NCI-H460 (cell line): ENCODE measurements at regions not wholly inside any gene's neighbourhood (a gene's known extent, or its start where the extent isn't known, plus 50 kb on each side); places are given as distances from the start of the nearest gene placed in this dataset.
"Not testable (repeated sequence)": the region's sequence is repeated elsewhere in the genome, so short reads cannot be mapped to it uniquely, and the experiment has no call there.

ENCODE experiments used
- DNase-seq: peaks from one replicate; pipeline ENCODE4 v3.0.0-alpha.2; 2016; ENCODE audit warnings: low read depth; ENCODE audit errors: extremely low read depth

GRCh38 chr5:154626876-154627557 lies 128.2 kb upstream of the LARP1 start:
- DNase-seq = no peak

- no peak for DNase-seq
Measured at GRCh38 chr5:154625031-154625430, 130.1 kb upstream of the LARP1 start.

GRCh38 chr5:154624341-154624740 lies 130.8 kb upstream of the LARP1 start:
- DNase-seq = no peak

- no peak for DNase-seq
Measured at GRCh38 chr5:154620411-154620810, 134.8 kb upstream of the LARP1 start.

GRCh38 chr5:154618696-154619095 lies 136.5 kb upstream of the LARP1 start:
- no peak for DNase-seq

GRCh38 chr5:154614595-154614994 lies 136.6 kb upstream of the HAND1 start:
- DNase-seq = no peak

- no peak for DNase-seq
Measured at GRCh38 chr5:154614125-154614524, 136.1 kb upstream of the HAND1 start.

GRCh38 chr5:154612666-154613065 lies 134.6 kb upstream of the HAND1 start:
- DNase-seq = no peak

GRCh38 chr5:154611341-154611767 lies 133.3 kb upstream of the HAND1 start:
- no peak for DNase-seq

GRCh38 chr5:154610321-154611154 lies 132.5 kb upstream of the HAND1 start:
- peak; percentile 83 for DNase-seq

- no peak for DNase-seq
Measured at GRCh38 chr5:154609251-154609650, 131.2 kb upstream of the HAND1 start.

- no peak for DNase-seq
Measured at GRCh38 chr5:154608531-154609011, 130.5 kb upstream of the HAND1 start.

- DNase-seq = no peak
Measured at GRCh38 chr5:154607746-154608145, 129.7 kb upstream of the HAND1 start.

- no peak for DNase-seq
Measured at GRCh38 chr5:154606246-154606645, 128.2 kb upstream of the HAND1 start.

GRCh38 chr5:154603953-154604679 lies 126.1 kb upstream of the HAND1 start:
- DNase-seq = no peak

GRCh38 chr5:154603485-154603884 lies 125.5 kb upstream of the HAND1 start:
- DNase-seq = no peak

- no peak for DNase-seq
Measured at GRCh38 chr5:154603011-154603410, 125.0 kb upstream of the HAND1 start.

GRCh38 chr5:154601014-154601413 lies 123.0 kb upstream of the HAND1 start:
- DNase-seq = no peak

- DNase-seq = no peak
Measured at GRCh38 chr5:154598021-154598420, 120.0 kb upstream of the HAND1 start.

- not testable (repeated sequence) for DNase-seq
Measured at GRCh38 chr5:154596844-154597243, 118.8 kb upstream of the HAND1 start.

- no peak for DNase-seq
Measured at GRCh38 chr5:154595662-154596061, 117.6 kb upstream of the HAND1 start.
